ENCODE measurements at regions not wholly inside any gene's neighbourhood (a gene's known extent, or its start where the extent isn't known, plus 50 kb on each side); places are given as distances from the start of the nearest gene placed in this dataset.
A peak's percentile ranks its signal among the peaks of the same experiment; 100 is the strongest.
"Not testable (repeated sequence)": the region's sequence is repeated elsewhere in the genome, so short reads cannot be mapped to it uniquely, and the experiment has no call there.

- intact Hi-C loops (cut with DNase I), result no loop called here
- no peak for ATAC-seq (ENCODE audit: poor library complexity)
- no peak for DNase-seq
These were observed 773.9 kb downstream of the BCL11A start for GRCh38 chr2:59779571-59779970.

GRCh38 chr2:59777120-59777519 lies 776.3 kb downstream of the BCL11A start:
- ATAC-seq (ENCODE audit: poor library complexity) (no peak), DNase-seq (no peak)
- intact Hi-C loops (cut with DNase I), result no loop called here

GRCh38 chr2:59776726-59777008 lies 776.8 kb downstream of the BCL11A start:
- intact Hi-C loops (cut with DNase I), result no loop called here
- ATAC-seq (ENCODE audit: poor library complexity) (no peak), DNase-seq (no peak)

GRCh38 chr2:59774821-59775433 lies 778.5 kb downstream of the BCL11A start:
- ATAC-seq (ENCODE audit: poor library complexity), result no peak
- intact Hi-C loops (cut with DNase I), result no loop called here
- no peak for DNase-seq

GRCh38 chr2:59770651-59771050 lies 782.8 kb downstream of the BCL11A start:
- intact Hi-C loops (cut with DNase I), result no loop called here
- ATAC-seq (ENCODE audit: poor library complexity) (no peak), DNase-seq (no peak)

- intact Hi-C loops (cut with DNase I), result no loop called here
- DNase-seq (no peak), ATAC-seq (ENCODE audit: poor library complexity) (no peak)
These were observed 791.5 kb downstream of the BCL11A start for GRCh38 chr2:59761966-59762365.

GRCh38 chr2:59756150-59756549 lies 797.3 kb downstream of the BCL11A start:
- DNase-seq (no peak), ATAC-seq (ENCODE audit: poor library complexity) (no peak)
- intact Hi-C loops (cut with DNase I), result no loop called here

- intact Hi-C loops (cut with DNase I), result no loop called here
- ATAC-seq (ENCODE audit: poor library complexity) (no peak), DNase-seq (no peak)
These were observed 799.3 kb downstream of the BCL11A start for GRCh38 chr2:59754011-59754735.

- intact Hi-C loops (cut with DNase I), result no loop called here
- DNase-seq (no peak), ATAC-seq (ENCODE audit: poor library complexity) (no peak)
These were observed 800.9 kb downstream of the BCL11A start for GRCh38 chr2:59752512-59752911.

GRCh38 chr2:59752071-59752470 lies 801.4 kb downstream of the BCL11A start:
- no peak for ATAC-seq (ENCODE audit: poor library complexity)
- DNase-seq, result no peak
- intact Hi-C loops (cut with DNase I), result no loop called here

GRCh38 chr2:59751214-59751613 lies 802.2 kb downstream of the BCL11A start:
- ATAC-seq (ENCODE audit: poor library complexity); DNase-seq; intact Hi-C loops (cut with DNase I): not testable (repeated sequence)

- intact Hi-C loops (cut with DNase I), result no loop called here
- ATAC-seq (ENCODE audit: poor library complexity) (no peak), DNase-seq (no peak)
These were observed 807.2 kb downstream of the BCL11A start for GRCh38 chr2:59746291-59746690.

- intact Hi-C loops (cut with DNase I), result no loop called here
- DNase-seq (no peak), ATAC-seq (ENCODE audit: poor library complexity) (no peak)
These were observed 808.4 kb downstream of the BCL11A start for GRCh38 chr2:59745085-59745484.

GRCh38 chr2:59744436-59744835 lies 809.0 kb downstream of the BCL11A start:
- intact Hi-C loops (cut with DNase I), result no loop called here
- ATAC-seq (ENCODE audit: poor library complexity) (no peak), DNase-seq (no peak)

- ATAC-seq (ENCODE audit: poor library complexity), result no peak
- intact Hi-C loops (cut with DNase I), result no loop called here
These were observed 811.6 kb downstream of the BCL11A start for GRCh38 chr2:59741840-59742239.

GRCh38 chr2:59739166-59739565 lies 814.3 kb downstream of the BCL11A start:
- ATAC-seq (ENCODE audit: poor library complexity), result no peak
- no peak for DNase-seq
- intact Hi-C loops (cut with DNase I), result no loop called here

More at GRCh38 chr2:59741840-59742239, 811.6 kb downstream of the BCL11A start:
- DNase-seq, result no peak

- intact Hi-C loops (cut with DNase I), result no loop called here
These were observed 816.2 kb downstream of the BCL11A start for GRCh38 chr2:59737299-59737698.

GRCh38 chr2:59734743-59735142 lies 818.7 kb downstream of the BCL11A start:
- ATAC-seq (ENCODE audit: poor library complexity), result peak; percentile 91
- intact Hi-C loops (cut with DNase I), result no loop called here
- peak; percentile 38 for DNase-seq

More at GRCh38 chr2:59737299-59737698, 816.2 kb downstream of the BCL11A start:
- ATAC-seq (ENCODE audit: poor library complexity) (no peak), DNase-seq (no peak)

GRCh38 chr2:59733970-59734369 lies 819.5 kb downstream of the BCL11A start:
- ATAC-seq (ENCODE audit: poor library complexity), result peak; percentile 61
- intact Hi-C loops (cut with DNase I), result no loop called here
- DNase-seq, result no peak

- ATAC-seq (ENCODE audit: poor library complexity), result no peak
- no peak for DNase-seq
- intact Hi-C loops (cut with DNase I), result no loop called here
These were observed 819.9 kb downstream of the BCL11A start for GRCh38 chr2:59733567-59733930.

Data from Right ventricle myocardium superior (tissue), 1 donor.